GM18499 (cell line): ENCODE measurements at regions not wholly inside any gene's neighbourhood (a gene's known extent, or its start where the extent isn't known, plus 50 kb on each side); places are given as distances from the start of the nearest gene placed in this dataset.
"Not testable (repeated sequence)": the region's sequence is repeated elsewhere in the genome, so short reads cannot be mapped to it uniquely, and the experiment has no call there.

Source experiments
- ATAC-seq: cut with Tn5 transposase; IDR thresholded peaks from one replicate; pipeline ENCODE4 v1.9.1; 2021; ENCODE audit warnings: moderate number of reproducible peaks; ENCODE audit not compliant: insufficient read depth, unreplicated experiment

DNA sequence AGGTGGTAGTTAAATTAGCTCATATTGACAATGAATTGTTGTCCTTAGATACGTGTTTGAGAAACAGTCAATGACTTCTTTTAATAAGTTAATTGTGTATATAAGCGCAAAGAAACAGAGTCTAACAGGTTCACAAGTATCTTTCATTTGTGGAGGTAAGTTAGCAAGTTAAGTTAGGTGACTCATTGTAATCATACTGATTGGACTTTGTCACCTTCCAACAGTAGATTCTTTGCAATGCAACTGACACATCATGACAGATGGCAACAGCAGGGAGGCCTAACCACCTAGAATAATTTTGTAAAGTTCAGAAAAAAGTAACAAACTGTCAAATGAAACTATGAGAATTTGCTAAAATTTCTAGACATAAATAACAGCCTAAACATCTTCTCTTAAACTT is 207.6 kb upstream of the PITX2 start:
- ATAC-seq, result no peak

- no peak for ATAC-seq
These were observed 215.1 kb upstream of the PITX2 start for GRCh38 chr4:110837896-110838450.

DNA sequence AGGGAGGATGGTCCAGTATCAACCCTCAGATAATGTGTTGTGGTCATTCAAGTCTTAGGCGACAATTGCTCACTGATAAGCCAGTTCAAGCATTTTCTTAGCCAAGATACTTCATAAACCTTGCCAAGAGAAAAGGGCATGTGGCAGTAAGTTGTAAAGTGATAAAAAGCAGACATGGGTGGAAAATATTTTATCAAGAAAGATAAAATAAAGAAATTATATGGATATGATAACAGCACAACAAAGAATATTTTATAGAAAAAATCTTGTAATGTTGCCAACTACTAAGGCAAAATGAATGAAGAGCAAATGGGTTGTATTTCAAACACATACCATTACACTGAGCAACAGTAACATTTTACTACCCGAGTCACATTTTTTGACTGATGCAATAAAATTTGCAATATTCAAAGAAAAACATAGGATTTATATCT is 217.4 kb upstream of the PITX2 start:
- no peak for ATAC-seq

GRCh38 chr4:110848787-110849186 is 225.9 kb upstream of the PITX2 start:
- no peak for ATAC-seq

GRCh38 chr4:110849461-110849860 is 226.6 kb upstream of the PITX2 start:
- ATAC-seq, result no peak

DNA sequence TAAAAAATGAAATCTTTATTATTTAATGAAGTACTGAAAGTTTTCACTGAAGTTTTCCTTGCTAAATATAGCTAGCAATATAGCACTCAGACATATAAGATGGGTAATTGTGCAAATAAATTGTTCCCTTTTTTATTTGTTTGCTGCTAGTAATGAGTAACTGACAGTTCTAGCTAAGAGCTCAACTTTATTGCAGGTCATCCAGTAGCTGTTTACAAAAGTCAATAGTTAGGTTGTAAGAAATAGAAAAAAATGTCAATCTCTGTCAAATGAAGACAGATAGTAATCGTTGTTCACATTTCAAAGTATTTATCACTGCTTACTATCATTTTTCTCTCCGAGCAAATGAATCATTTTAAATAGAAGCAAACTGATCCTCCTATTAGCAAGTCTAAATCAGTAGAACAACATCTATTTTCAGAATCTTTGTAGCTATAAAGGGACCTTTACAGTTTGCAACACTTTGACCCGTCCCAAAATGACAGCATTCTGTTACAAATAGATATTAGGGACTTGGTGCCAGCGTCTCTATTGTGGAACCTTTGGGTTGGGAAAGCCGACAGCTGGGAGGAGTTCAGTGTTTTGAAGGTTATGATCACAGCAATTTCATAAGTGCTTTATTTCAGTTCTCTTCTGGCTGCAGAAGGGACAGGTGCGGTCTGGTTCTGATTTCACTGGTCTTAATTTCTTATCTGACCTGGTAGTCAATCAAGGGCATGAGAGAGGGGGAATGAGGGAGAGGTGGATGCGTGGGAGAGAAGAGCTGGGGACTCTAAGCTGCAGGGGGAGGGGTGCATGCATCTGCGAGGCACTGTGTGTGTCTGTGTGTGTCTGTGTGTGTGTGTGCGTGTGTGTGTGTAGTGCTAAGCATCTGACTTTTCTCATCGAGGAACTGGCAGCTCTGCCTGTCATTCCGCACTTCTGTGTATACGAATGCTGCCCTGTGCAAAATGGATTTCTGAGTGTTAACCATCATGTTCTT is 227.9 kb upstream of the PITX2 start:
- no peak for ATAC-seq

DNA sequence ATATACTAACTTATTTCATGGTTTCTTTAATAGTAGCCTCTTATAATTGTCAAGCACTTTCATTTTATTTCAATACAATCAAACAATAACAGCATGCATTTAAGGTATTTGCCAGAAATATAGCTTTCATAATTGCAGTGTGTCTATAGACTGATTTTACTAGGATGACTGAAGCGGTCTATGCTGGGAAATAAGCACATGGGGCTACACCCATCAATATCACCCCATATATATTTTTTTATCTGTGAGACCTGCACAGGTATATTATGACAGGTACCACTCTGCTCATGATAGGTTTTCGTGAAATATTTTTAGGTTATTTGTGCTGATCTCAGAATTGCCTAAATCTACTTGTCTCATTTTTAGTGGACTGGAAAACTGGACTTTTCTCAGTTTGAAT is 229.1 kb upstream of the PITX2 start:
- no peak for ATAC-seq

DNA sequence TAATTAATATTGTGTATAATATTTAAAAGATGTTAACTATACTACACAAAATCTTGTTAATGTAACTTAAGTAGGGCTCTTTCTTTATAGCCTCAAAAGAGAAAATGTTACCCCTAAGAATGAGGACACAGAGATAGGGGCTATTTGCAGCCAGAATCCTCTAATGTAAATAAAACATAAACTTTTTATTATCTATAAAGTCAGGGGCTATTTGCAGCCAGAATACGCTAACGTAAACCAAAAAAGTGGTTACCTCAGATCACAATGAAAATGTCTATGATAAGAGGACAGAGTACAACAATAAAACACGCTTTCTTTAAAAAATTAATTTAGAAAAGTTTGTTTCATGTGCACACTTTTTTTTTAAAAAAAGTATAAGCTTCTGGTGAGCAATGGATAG is 229.9 kb upstream of the PITX2 start:
- ATAC-seq, result no peak

DNA sequence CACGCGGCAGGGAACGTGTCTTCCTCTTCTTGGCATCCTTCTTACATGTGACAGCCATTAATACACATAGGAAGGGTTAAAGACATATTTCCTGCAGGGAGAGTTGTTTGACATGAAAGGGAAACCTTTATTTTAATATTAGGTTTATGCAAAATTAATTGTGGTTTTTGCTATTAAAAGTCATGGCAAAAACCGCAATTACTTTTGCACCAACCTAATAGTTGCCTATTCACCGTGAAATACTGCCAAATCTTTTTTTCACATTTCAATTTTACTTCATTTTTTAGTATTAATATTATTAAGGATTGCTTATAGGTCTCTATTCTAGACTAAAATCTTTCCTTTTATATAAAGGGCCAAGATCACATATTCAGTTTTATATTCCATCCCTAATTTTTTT is 230.4 kb upstream of the PITX2 start:
- ATAC-seq, result no peak

GRCh38 chr4:110854021-110854678 is 231.3 kb upstream of the PITX2 start:
- no peak for ATAC-seq

DNA sequence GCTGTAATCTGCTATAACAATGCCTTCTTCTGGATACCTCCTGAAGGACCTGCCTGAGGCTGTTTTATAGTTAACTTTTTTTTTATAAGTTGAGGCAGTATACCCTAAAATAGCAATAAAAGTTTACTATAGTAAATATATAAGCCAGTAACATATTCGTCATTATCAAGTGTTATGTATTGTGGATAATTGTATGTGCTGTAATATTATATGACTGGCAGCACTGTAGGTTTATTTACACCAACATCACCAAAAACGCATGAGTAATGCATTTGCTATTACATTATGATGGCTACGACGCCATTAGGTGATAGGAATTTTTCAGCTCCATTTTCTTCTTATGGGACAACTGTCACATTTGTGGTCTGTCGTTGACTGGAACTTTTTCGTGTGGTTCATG is 237.2 kb upstream of the PITX2 start:
- no peak for ATAC-seq

DNA sequence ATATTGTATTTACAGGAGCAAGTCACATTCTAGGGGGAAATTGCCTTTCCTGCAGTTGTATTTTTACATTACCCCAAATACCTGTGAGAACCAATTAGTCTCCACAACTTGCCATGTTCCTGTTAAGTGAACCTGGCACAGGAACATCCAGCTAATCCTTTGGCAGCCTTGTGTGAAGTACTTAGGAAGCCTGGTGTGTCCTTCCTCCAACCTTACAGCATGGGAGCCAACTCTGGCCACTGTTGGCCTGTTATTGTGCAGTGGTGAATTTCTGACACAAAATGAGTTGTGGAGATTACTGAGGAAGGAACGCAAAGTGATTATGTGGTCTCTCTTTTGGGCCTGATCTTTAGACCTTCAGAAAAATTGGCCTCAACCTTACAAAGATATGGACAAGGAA is 238.0 kb upstream of the PITX2 start:
- ATAC-seq, result no peak

- no peak for ATAC-seq
These were observed 242.9 kb upstream of the PITX2 start for GRCh38 chr4:110865611-110866259.

DNA sequence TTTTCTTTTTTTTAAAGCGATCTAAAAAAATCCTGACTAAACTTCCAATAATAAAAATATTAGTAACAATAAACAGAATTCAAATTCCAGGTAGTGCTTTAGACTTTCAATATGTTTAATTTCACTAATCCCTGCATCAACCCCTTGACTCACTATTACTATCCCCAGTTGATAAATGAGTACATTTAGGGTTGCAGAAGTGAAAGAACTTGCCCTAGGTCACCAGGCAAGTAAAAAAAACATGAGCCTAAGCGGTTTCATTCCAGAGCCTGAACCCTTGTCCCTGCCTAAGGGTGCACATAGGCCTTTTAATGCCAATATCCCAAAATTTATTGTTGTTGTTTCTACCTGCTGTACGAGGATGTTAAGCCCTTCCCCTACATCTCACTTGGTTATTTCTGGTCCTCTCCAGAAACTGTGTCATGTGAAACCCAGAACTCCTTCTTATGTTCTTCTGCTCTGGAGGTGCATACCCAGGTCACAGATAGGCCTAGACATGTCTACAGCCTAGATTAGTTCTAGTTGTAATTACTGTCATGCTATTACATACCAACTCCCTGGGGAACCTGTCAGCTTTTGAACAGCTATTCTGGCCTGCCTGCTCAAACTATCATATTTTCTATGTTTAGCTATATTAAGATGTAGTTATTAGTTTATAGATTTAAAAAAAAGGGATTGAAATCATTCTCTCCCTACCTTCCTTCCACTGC is 244.5 kb upstream of the PITX2 start:
- ATAC-seq, result peak; percentile 67

DNA sequence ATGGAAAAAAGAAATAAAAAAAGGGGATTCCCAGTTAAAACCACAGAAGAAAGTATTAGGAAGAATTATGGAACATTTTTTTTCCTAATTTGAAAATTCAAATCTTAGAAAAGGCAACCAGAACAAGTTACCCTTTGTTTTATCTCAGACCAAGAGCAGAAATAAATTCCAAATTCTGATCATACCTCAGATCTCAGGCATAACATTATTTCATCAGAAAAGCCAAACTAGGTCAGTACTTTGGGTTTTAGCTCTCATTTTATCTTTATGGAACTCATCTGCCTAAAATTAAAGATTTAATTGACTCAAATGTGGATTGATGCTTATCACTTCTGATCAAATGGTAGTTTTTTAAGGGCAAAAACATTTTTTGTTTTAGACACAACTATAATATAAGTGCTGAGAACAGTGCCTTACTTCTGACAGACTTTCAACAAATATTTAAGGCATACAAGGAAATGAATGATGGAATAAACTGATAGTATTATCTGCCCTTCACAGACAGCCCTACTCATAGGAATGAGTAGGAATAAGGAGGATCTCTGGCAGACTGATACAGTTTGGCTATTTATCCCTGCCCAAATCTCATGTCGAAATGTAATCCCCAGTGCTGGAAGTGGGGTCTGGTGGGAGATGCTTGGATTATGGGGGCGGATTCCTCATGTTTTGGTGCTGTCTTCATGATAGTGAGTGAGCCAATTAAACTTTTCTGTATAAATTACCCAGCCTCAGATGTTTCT is 245.3 kb upstream of the PITX2 start:
- ATAC-seq, result no peak

DNA sequence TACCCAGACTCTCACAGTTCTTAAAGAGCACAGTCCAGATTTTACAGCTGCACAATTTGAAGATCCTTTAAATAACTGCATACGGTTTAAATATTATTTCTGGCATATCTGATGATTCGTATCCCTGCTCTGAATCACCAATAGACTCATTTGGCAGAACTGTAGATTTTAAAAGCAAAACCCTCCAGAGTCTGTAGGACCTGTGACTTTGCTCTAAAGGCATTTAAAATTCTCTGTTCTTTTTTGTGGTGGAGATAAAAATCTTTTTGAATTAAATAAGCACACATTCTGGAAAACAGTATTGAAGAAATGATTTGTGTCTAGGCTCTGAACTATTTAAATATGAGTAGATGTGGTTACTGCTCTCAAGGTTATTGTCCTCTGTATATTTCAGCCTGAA is 246.2 kb upstream of the PITX2 start:
- no peak for ATAC-seq

- ATAC-seq, result peak; percentile 66
These were observed 247.1 kb upstream of the PITX2 start for GRCh38 chr4:110869862-110870572.

DNA sequence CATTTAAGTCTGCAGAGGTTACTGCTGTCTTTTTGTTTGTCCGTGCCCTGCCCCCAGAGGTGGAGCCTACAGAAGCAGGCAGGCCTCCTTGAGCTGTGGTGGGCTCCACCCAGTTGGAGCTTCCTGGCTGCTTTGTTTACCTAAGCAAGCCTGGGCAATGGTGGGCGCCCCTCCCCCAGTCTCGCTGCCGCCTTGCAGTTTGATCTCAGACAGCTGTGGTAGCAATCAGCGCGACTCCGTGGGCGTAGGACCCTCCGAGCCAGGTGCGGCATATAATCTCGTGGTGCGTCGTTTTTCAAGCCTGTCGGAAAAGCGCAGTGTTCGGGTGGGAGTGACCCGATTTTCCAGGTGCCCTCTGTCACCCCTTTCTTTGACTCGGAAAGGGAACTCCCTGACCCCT is 253.3 kb upstream of the PITX2 start:
- not testable (repeated sequence) for ATAC-seq

GRCh38 chr4:110876866-110877265 is 254.0 kb upstream of the PITX2 start:
- ATAC-seq, result no peak
